Kidney epithelial cell (primary cell): ENCODE measurements at regions not wholly inside any gene's neighbourhood (a gene's known extent, or its start where the extent isn't known, plus 50 kb on each side); places are given as distances from the start of the nearest gene placed in this dataset.

Source experiments
- DNase-seq: peaks from one replicate; pipeline ENCODE4 v3.0.0-alpha.2; 2010; ENCODE audit warnings: low read depth
- H3K27me3 ChIP-seq: 2 replicates; pipeline ENCODE4 v1.6.0; 2011; ENCODE audit warnings: low read length; ENCODE audit not compliant: control insufficient read depth, insufficient read depth
- H3K36me3 ChIP-seq: 2 replicates; pipeline ENCODE4 v1.5.1; 2011; ENCODE audit warnings: low read length; ENCODE audit not compliant: control insufficient read depth, insufficient read depth
- H3K4me3 ChIP-seq: 2 replicates; pipeline ENCODE4 v1.5.1; 2011; ENCODE audit warnings: low read depth, mild to moderate bottlenecking, control low read depth, low read length
- TF ChIP-seq, protein P1 (sequence below): IDR thresholded peaks from 2 replicates; pipeline ENCODE4 v1.5.1; 2011; ENCODE audit warnings: mild to moderate bottlenecking, moderate library complexity, low read length, control low read depth, inconsistent platforms; ENCODE audit not compliant: insufficient read depth, poor library complexity, severe bottlenecking

DNA sequence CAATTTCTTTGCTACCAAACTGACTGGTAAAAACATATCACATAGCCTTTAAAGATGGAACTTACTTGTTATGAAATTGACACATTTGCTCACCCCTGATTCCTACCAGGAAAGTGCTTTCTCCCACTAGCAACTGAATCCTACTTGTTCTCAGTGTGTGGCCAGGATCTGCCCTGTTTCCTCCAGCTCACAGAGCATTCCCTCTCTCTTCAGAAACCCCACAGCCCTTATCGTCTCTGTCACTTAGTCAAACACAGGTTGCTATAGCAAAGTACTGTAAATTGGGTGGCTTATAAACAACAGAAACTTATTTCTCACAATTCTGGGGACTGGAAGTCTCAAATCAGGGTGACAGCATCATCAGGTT is 265.2 kb upstream of the BOD1L1 start:
- no peaks in the 10 kb centered on the region for H3K36me3 ChIP-seq
- no peak for DNase-seq
- no peak overlapping the region for H3K4me3 ChIP-seq
- TF ChIP-seq, protein P1, sequence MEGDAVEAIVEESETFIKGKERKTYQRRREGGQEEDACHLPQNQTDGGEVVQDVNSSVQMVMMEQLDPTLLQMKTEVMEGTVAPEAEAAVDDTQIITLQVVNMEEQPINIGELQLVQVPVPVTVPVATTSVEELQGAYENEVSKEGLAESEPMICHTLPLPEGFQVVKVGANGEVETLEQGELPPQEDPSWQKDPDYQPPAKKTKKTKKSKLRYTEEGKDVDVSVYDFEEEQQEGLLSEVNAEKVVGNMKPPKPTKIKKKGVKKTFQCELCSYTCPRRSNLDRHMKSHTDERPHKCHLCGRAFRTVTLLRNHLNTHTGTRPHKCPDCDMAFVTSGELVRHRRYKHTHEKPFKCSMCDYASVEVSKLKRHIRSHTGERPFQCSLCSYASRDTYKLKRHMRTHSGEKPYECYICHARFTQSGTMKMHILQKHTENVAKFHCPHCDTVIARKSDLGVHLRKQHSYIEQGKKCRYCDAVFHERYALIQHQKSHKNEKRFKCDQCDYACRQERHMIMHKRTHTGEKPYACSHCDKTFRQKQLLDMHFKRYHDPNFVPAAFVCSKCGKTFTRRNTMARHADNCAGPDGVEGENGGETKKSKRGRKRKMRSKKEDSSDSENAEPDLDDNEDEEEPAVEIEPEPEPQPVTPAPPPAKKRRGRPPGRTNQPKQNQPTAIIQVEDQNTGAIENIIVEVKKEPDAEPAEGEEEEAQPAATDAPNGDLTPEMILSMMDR: no peak
- H3K27me3 ChIP-seq: no peaks in the 10 kb centered on the region

DNA sequence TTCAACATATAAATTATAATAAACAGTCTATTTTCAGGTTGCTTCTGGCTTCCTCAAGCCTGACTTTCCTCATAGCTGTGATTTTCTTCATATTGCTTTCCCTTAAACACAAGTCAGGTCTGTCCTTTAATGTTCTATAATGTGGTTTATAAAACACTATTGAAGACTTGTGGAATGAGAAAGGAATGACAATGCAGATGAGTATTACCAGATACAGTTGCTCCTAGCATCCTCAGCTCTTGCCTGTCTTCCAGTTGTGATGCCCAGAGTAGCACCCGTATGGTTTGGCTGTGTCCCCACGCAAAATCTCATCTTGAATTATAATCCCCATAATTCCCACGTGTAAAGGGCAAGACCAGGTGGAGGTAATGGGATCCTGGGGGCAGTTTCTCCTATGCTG is 265.7 kb upstream of the BOD1L1 start:
- Histone ChIP-seq H3K36me3 (no peaks in the 10 kb centered on the region), H3K27me3 (no peaks in the 10 kb centered on the region), H3K4me3 (no peak overlapping the region)
- TF ChIP-seq, protein P1: no peak
- no peak for DNase-seq

DNA sequence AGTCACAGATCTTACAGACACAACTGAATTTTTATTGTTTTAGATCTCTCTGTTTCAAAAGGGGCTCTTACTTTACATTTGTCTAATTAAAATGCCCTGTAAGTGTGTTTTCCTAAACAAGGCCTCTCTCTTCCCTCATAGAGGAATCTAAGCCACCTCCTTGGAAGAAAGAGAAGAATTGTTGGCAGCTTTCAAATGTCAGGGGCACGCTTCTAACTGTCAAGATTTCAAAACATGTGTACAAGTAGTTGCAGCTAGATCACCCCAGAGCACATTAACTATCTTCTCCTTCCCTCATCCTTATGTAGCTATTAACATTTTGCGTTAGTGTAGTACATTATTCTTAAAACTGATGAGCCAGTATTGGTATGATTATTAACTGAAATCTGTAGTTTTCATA is 266.5 kb upstream of the BOD1L1 start:
- no peaks in the 10 kb centered on the region for H3K36me3 ChIP-seq
- H3K27me3 ChIP-seq: no peaks in the 10 kb centered on the region
- TF ChIP-seq, protein P1: no peak
- no peak for DNase-seq
- no peak overlapping the region for H3K4me3 ChIP-seq

DNA sequence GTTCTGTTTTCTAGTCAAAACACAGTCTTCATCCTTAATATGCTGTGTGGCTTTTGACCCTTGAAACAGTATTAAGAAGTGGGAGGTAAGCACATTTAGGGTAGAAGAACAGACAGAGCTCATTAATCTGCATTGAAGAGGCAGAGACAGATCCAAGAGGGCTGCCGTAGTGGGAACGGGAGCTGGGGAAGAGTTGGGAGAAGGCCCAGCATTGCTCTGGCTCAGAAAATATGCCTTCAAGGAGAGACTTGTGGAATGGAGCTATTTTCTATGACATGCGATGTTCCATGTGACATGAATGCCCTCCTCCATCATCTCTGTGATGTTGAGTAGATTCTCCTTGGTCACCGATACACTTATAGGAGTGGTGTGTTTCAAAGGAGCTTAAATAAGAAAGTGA is 273.3 kb upstream of the BOD1L1 start:
- no peak for DNase-seq
- no peak overlapping the region for H3K4me3 ChIP-seq
- TF ChIP-seq, protein P1: no peak
- no peaks in the 10 kb centered on the region for H3K27me3 ChIP-seq
- no peaks in the 10 kb centered on the region for H3K36me3 ChIP-seq

DNA sequence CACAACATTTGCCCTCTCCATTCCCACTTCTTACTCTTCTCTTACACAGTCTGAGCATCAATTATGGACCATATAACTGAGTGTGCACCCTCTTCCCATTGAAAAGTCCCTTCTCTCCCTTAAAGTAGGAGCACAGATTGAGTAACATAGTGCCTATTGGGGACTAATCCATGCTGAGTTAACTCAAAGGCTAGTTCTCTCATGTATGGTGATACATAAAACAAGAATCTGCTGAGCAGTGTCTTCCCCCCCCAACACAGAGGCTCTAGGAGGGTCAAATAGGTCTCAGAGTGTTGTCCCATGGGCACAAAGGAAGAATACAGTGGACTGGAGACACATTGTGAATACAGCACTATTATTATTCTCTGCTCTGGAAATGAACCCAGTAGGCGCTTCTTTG is 274.6 kb upstream of the BOD1L1 start:
- H3K4me3 ChIP-seq: no peak overlapping the region
- no peaks in the 10 kb centered on the region for H3K27me3 ChIP-seq
- no peaks in the 10 kb centered on the region for H3K36me3 ChIP-seq
- no peak for DNase-seq
- TF ChIP-seq, protein P1: no peak

DNA sequence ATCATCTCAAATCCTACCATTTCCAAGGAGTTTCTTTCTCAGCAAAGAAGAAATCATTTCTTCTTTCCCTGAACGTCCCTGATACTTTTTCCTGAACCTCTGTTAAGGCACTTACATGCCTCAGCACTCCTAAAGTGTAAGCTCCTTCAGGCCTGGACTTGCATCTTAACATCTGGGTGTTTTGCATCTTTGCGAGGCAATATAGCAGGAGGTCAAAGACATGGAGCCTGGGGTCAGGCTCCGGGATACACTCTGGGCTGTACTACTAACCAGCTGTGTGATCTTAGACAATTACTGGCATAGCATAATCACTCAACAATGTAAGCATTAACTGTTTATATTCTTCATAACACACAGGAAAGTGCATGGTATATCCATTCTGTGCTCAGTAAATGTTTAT is 275.5 kb upstream of the BOD1L1 start:
- TF ChIP-seq, protein P1: no peak
- H3K4me3 ChIP-seq: no peak overlapping the region
- H3K36me3 ChIP-seq: no peaks in the 10 kb centered on the region
- DNase-seq: no peak
- no peaks in the 10 kb centered on the region for H3K27me3 ChIP-seq
